LHCN-M2 (cell line): ENCODE measurements at regions not wholly inside any gene's neighbourhood (a gene's known extent, or its start where the extent isn't known, plus 50 kb on each side); places are given as distances from the start of the nearest gene placed in this dataset.
"Not testable (repeated sequence)": the region's sequence is repeated elsewhere in the genome, so short reads cannot be mapped to it uniquely, and the experiment has no call there.

Source experiments
- DNase-seq: peaks from one replicate; pipeline ENCODE4 v3.0.0-alpha.2; 2012; ENCODE audit warnings: low read depth

GRCh38 chr6:781350-781961 is 88.5 kb upstream of the EXOC2 start:
- no peak for DNase-seq

- no peak for DNase-seq
Measured at GRCh38 chr6:780706-781105, 87.8 kb upstream of the EXOC2 start.

DNA sequence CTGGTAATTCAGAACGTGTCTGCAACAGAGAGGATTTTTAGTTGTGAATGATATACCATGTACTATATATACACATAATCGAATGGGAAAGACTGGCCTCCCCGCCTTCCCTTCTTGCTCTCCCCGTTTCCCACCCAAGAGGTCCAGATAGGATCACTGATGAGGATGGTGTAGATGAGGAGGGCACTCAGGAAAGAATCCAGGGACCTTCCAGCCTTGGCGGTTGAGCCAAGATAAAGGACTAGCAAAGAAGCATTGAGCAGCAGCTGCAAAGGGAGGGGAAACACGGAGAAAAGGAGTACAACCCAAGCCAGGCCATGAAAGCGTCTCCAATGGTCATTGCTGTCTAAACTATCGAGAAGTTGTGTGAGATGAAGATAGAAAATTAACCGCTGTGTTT is 84.0 kb upstream of the EXOC2 start:
- DNase-seq = no peak

GRCh38 chr6:776528-776931 is 83.6 kb upstream of the EXOC2 start:
- no peak for DNase-seq

DNA sequence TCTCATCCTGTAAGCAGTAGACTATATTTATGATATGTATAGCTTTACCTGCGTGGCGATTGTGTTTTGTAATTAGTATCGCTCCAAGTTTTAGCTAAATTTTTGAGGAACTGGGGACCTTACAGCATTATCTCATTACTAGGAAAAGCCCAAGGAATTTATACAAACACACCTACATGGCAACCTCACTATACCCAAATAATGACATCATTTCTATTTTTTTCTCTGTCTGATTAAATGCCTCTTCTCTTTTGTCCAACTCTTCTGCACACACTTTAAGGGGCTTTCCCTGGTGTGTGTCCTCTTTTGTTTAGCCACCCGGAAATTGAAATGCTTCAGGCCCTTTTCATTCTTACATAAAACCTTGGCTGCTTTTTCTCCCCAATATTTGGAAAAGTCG is 82.9 kb upstream of the EXOC2 start:
- no peak for DNase-seq

- not testable (repeated sequence) for DNase-seq
Measured at GRCh38 chr6:771683-772082, 78.7 kb upstream of the EXOC2 start.

DNA sequence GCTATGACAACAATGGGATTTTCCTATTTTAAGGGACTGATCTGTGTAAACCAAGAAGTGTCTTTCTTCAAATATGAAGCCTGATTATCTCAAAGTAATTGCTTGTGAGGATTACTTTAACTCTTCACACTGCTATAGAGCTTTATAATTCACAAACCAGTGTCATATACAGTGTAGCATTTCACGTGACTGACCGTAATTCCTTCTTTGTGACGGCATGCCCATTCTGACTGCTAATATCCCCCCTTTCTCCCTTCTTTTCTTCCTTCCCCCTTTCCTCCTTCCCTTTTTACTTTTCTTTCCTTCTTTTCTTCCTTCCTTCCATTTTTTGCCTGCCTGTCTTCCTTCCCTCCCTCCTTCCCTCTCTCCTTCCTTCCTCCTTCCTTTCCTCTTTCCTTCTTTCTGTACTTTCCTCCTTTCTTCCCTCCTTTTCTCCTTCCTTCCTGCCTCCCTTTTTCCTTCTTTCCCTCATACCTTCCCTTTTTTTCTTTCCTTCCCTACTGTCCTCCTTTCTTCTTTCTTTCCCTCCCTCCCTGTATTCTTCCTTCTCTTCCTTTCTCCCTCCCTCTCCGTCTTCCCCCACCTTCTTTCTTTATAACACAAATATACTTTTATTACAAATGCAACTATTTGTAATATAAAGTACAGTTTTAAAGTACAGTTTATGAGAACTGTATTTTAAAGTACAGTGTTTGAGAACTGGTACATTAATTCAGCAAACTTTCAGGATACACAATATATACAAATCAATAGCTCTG is 75.0 kb upstream of the EXOC2 start:
- DNase-seq = no peak

GRCh38 chr6:766625-767024 is 73.7 kb upstream of the EXOC2 start:
- no peak for DNase-seq

DNA sequence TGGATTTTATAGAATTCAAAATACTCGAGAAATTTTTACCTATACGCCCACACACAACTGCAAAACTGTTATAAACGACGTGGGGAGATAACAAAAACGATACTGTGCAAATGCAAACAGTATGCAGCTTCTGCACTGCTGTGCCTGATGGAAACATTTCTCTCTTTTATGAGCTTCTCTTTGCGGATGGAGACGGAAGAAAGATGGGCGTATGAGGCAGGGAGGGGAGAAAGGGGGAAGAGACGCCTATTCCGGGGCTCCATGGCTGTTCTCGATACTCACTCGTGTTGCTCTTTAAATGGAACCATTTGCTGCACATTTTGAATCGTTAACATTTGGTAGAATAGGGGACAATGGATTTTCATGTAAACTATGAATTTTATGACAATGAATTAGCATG is 69.1 kb upstream of the EXOC2 start:
- no peak for DNase-seq

DNA sequence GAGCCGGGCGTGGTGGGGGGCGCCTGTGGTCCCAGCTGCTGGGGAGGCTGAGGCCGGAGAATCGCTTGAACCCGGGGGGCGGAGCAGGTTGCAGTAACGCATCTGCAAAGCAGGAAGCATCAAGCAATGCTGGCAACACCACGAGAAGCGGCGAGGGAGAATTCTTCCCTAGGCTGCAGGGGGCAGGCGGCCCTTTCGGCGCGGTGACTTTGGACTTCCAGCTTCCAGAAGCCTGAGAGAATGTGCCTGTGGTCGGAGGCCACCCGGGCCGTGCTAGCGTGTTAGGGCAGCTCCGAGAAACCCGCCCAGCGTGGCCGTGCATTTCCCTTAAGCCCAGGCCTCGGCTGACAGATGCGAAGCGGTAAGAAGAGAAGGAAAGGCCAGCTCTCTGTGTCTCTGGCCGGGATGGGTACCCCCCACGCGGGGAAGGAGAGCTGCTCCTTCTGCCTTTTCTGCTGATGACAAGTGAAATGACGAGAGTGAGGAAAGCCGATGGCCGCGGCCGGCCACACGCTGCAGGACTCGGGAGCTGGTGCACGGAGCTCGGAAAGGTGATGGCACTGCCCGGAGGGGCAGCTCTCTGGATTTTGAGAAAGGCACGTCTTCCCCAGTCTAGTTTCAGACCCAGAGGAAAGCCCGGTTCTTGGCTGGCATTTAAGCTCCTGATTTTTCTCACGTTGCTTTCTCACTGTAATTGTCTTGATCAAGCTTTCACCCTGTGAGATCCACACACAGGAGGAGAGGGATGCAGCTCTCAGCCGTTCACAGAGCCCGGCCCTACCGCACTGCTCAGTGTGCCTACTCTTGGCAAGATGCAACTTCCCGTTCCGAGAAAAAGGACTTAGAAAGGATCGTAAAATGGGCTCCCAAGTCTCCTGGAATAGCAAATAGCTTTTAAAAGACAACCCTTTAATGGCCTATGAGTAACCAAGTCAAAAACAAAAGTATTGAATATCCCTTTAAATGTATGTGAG is 68.3 kb upstream of the EXOC2 start:
- DNase-seq = no peak

DNA sequence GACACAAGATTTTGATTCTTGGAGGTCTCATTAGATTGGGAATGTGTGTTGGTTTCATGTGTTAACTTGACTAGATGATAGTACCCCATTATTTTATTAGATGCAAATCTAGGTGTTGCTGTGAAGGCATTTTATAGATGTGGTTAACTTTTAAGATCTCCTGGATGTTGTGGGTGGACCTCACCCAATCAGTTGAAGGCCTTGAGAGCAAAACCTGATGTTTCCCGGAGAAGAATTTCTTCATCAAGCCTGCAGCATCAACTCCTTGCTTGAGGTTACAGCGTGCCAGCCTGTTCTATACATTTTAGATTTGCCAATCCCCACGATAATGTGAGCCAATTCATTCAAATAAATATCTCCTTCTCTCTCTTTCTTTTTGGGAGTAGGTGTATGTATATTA is 66.8 kb upstream of the EXOC2 start:
- DNase-seq = no peak

- DNase-seq = no peak
Measured at GRCh38 chr6:756224-756623, 63.3 kb upstream of the EXOC2 start.

GRCh38 chr6:754202-754601 is 61.3 kb upstream of the EXOC2 start:
- no peak for DNase-seq

- DNase-seq = peak; percentile 5
Measured at GRCh38 chr6:753486-753885, 60.5 kb upstream of the EXOC2 start.

DNA sequence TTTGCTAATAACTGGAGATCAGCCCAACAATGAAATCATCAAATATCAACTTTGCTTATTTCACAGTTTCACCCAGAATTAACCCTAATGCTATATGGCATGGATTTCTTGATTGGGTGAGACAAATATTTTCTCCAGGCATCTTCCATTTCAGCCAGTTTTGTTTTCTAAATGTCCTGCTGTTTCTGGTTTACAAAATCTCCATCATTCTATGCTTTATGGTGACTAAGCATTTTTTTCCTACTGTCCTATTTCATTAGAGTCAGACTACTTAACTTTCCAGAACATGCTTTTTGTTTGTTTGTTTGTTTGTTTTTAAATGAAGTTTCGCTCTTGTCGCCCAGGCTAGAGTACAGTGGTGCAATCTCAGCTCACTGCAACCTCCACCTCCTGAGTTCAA is 59.5 kb upstream of the EXOC2 start:
- no peak for DNase-seq

- no peak for DNase-seq
Measured at GRCh38 chr6:751765-752164, 58.8 kb upstream of the EXOC2 start.

GRCh38 chr6:747921-748320 is 55.0 kb upstream of the EXOC2 start:
- no peak for DNase-seq

GRCh38 chr6:747028-747427 is 54.1 kb upstream of the EXOC2 start:
- no peak for DNase-seq

DNA sequence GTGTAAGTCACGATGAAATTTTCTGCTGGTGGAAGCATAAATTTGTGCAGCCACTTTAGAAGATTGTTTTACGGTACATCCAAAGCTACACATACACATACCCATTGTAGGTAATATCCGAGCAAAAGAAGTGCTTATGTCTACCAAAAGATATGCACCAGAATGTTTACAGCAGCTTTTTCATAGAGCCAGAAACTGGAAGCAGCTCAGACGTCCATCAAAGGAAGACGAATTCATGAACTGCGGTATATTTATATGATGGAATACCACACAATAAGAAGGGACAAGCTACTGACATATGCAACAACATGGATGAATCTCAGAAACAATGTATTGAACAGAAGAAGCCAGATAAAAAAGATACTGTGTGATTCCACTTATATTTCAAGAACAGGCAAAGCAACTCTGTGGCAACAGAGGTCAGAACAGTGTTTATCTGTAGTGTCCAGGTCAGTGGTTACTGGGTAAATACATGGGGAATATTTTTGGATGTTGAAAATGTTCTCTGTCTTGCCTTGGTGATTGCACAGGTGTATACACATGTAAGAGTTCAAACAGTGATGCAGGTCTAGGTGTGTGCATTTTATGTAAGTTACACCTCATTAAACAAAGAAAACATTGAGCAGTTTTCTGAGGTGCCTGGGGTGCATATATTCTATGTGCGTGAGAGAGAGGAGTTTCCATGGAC is 51.9 kb upstream of the EXOC2 start:
- DNase-seq = no peak

DNA sequence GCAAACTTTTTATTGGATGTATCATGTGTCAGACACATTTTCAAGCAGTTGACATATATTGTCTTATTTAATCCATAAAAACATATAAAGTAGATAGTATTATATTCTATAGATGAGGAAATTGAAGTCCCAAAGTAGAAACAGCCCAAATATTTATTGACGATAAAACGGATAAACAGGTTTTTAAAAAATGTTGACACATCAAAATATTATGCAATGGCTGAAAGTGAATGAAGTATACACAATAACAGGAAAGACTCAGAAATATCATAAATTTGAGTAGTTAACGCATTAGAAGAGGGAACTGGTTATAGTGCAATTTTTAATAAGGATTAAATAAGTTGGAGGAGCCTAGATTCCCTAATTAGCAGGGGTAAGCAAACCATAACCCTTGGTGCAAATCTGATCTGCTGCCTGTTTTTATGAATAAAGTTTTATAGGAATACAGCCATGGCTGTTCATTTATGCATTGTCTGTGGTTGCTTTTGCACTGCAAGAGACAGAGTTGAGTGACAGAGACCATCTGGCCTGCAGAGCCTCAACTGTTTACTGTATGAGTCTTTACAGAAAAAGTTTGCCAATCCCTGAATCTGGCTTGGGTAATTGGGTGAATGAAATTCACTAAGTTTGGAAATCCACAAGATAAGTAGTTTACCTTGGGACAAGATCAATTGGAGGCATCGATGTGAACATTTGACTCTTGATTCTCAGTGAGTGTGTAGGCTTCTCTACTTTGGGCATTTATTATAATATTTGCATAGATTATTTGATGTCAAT is 50.6 kb upstream of the EXOC2 start:
- DNase-seq = peak; percentile 51
